B cell (primary cell): ENCODE measurements at regions not wholly inside any gene's neighbourhood (a gene's known extent, or its start where the extent isn't known, plus 50 kb on each side); places are given as distances from the start of the nearest gene placed in this dataset.
"Not testable (repeated sequence)": the region's sequence is repeated elsewhere in the genome, so short reads cannot be mapped to it uniquely, and the experiment has no call there.

Experiments used
- ATAC-seq: fragments of 200-7000 bp; cut with Tn5 transposase; one replicate; pipeline ENCODE4 v1.10.0; 2021; ENCODE audit warnings: low read depth, mild to moderate bottlenecking, moderate number of reproducible peaks, moderate library complexity
- CTCF ChIA-PET: fragments of 350-600 bp; sonication (Branson Sonifier 250); formaldehyde crosslinking; loops from one replicate; lab custom pipeline; 2021; ENCODE audit warnings: antibody characterized with exemption, inconsistent platforms; lab: Charles Lee
- POLR2A ChIA-PET: fragments of 350-600 bp; sonication (Branson Sonifier 250); formaldehyde crosslinking; loops from one replicate; lab custom pipeline; 2021; ENCODE audit warnings: antibody characterized with exemption; lab: Charles Lee
- DNase-seq: peaks from one replicate; pipeline ENCODE4 v3.0.0; 2013
- H2AFZ ChIP-seq: 2 replicates; pipeline ENCODE4 v1.6.1; 2012; ENCODE audit warnings: mild to moderate bottlenecking, low read depth, low read length; ENCODE audit not compliant: insufficient read depth, poor library complexity, severe bottlenecking
- H3K27ac ChIP-seq, 2 donors: 1 replicate in 1 of 2; 2 replicates in 1 of 2; pipeline ENCODE4 v1.5.1; 2012 to 2013; ENCODE audit warnings: low read length in 2 of 2, mild to moderate bottlenecking in 2 of 2, moderate library complexity in 1 of 2
- H3K27me3 ChIP-seq, 4 experiments: fragments of 200-600 bp in 1 of 4; sonication (generic) in 1 of 4; replicated peaks in 1 of 4; 1 replicate in 2 of 4; 2 replicates in 2 of 4; pipeline versions ENCODE4 v1.6.1 to v1.7.0; 2013 to 2016; ENCODE audit warnings: low read length in 3 of 4, mild to moderate bottlenecking in 2 of 4, mixed read lengths in 1 of 4, moderate library complexity in 1 of 4; ENCODE audit not compliant: insufficient read depth in 4 of 4, control insufficient read depth in 3 of 4; ENCODE audit errors: control extremely low read depth in 1 of 4
- H3K36me3 ChIP-seq, 2 experiments: replicated peaks in 1 of 2; 1 replicate in 1 of 2; 2 replicates in 1 of 2; pipeline versions ENCODE4 v1.6.1 to v1.7.1; 2013; ENCODE audit warnings: low read length in 1 of 2; ENCODE audit not compliant: insufficient read depth in 2 of 2, control insufficient read depth in 1 of 2; ENCODE audit errors: control extremely low read depth in 1 of 2, extremely low read depth in 1 of 2
- H3K4me1 ChIP-seq, 2 donors: fragments of 200-600 bp in 1 of 2; sonication (generic) in 1 of 2; 1 replicate in 1 of 2; 2 replicates in 1 of 2; pipeline versions ENCODE4 v1.5.1 to v1.6.1; 2013 to 2017; ENCODE audit warnings: low read length in 2 of 2; ENCODE audit not compliant: control insufficient read depth in 2 of 2, insufficient read depth in 2 of 2
- H3K4me2 ChIP-seq: replicated peaks from 2 replicates; pipeline ENCODE3; 2012; ENCODE audit warnings: mild to moderate bottlenecking, low read depth, low read length; ENCODE audit not compliant: poor library complexity, severe bottlenecking
- H3K4me3 ChIP-seq, 5 experiments: fragments of 200-600 bp in 1 of 5; sonication (generic) in 1 of 5; 1 replicate in 3 of 5; 2 replicates in 2 of 5; pipeline versions ENCODE4 v1.5.1 to v1.7.0; 2011 to 2016; ENCODE audit warnings: low read length in 4 of 5, mild to moderate bottlenecking in 4 of 5, low read depth in 2 of 5, control low read depth in 1 of 5, moderate library complexity in 1 of 5; ENCODE audit not compliant: insufficient read depth in 1 of 5; ENCODE audit errors: control extremely low read depth in 1 of 5, extremely low read depth in 1 of 5
- H3K79me2 ChIP-seq: fragments of 200-600 bp; sonication (generic); one replicate; pipeline ENCODE4 v1.6.0; 2016; ENCODE audit warnings: low read length; ENCODE audit not compliant: control insufficient read depth, insufficient read depth
- H3K9ac ChIP-seq: fragments of 200-600 bp; sonication (generic); 2 replicates; pipeline ENCODE4 v1.6.1; 2017; ENCODE audit warnings: mild to moderate bottlenecking, low read length, moderate library complexity
- H3K9me3 ChIP-seq, 3 donors: one replicate each; pipeline versions ENCODE4 v1.6.1 to v1.7.1; 2013; ENCODE audit warnings: low read length in 2 of 3; ENCODE audit not compliant: control insufficient read depth in 2 of 3, insufficient read depth in 1 of 3; ENCODE audit errors: control extremely low read depth in 1 of 3
- H4K20me1 ChIP-seq: 2 replicates; pipeline ENCODE4 v1.6.0; 2012; ENCODE audit warnings: mild to moderate bottlenecking, low read length; ENCODE audit not compliant: insufficient read depth, control insufficient read depth, poor library complexity, severe bottlenecking
- H3K27ac Mint-ChIP-seq: one replicate; pipeline ENCODE4 v1.8.0; 2021; ENCODE audit warnings: mixed read lengths
- H3K27me3 Mint-ChIP-seq: one replicate; pipeline ENCODE4 v1.8.0; 2021; ENCODE audit warnings: mixed read lengths
- H3K4me1 Mint-ChIP-seq: one replicate; pipeline ENCODE4 v1.8.0; 2021; ENCODE audit warnings: mixed read lengths
- H3K4me3 Mint-ChIP-seq: one replicate; pipeline ENCODE4 v1.8.0; 2021; ENCODE audit warnings: mixed read lengths
- H3K9me3 Mint-ChIP-seq: one replicate; pipeline ENCODE4 v1.8.0; 2022; ENCODE audit warnings: mixed read lengths; ENCODE audit not compliant: insufficient read depth
- EZH2 ChIP-seq: IDR thresholded peaks from 2 replicates; pipeline ENCODE4 v1.6.1; 2012; ENCODE audit warnings: borderline replicate concordance, low read depth, mild to moderate bottlenecking, moderate library complexity, low read length; ENCODE audit not compliant: insufficient read depth, poor library complexity, severe bottlenecking
- WGBS: methylation state at CpG from one replicate; pipeline ENCODE4 v1.1.5; 2013; ENCODE audit warnings: missing lambda C conversion rate; ENCODE audit not compliant: insufficient coverage; 5-methylcytosine and 5-hydroxymethylcytosine counted together
- intact Hi-C: fragments of 100-400 bp; cut with micrococcal nuclease; formaldehyde crosslinking; loops from one replicate; pipeline ENCODE4 v1.10.0; 2022
- TF ChIP-seq, protein P1 (sequence below): fragments of 200-600 bp; IDR thresholded peaks from one replicate; pipeline ENCODE4 v1.8.0; 2022; ENCODE audit warnings: antibody characterized with exemption, mild to moderate bottlenecking

DNA sequence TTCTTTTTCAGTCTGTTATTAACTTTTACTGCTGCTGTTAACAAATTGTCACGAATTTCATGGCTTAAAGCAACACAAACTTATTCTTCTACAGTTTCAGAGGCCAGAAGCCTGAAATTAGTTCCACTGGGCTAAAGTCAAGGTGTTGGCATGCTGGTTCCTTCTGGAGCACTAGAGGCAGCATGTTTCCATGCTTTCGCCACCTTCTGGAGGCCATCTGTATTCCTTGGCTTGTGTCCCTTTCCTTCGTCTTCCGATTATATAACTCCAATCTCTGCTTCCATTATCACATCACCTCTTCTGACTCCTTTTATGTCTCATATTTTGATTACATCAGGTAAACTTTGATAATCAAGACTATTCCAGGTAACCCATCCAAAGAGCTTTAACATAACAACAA is 1742.1 kb downstream of the BRINP3 start:
- H4K20me1 ChIP-seq: no peaks in the 10 kb centered on the region
- TF ChIP-seq EZH2: no peak
- TF ChIP-seq, protein P1, sequence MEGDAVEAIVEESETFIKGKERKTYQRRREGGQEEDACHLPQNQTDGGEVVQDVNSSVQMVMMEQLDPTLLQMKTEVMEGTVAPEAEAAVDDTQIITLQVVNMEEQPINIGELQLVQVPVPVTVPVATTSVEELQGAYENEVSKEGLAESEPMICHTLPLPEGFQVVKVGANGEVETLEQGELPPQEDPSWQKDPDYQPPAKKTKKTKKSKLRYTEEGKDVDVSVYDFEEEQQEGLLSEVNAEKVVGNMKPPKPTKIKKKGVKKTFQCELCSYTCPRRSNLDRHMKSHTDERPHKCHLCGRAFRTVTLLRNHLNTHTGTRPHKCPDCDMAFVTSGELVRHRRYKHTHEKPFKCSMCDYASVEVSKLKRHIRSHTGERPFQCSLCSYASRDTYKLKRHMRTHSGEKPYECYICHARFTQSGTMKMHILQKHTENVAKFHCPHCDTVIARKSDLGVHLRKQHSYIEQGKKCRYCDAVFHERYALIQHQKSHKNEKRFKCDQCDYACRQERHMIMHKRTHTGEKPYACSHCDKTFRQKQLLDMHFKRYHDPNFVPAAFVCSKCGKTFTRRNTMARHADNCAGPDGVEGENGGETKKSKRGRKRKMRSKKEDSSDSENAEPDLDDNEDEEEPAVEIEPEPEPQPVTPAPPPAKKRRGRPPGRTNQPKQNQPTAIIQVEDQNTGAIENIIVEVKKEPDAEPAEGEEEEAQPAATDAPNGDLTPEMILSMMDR: no peak
- ChIA-PET CTCF (no interaction called here), POLR2A (no interaction called here)
- intact Hi-C loops: no loop called here
- Mint-ChIP-seq H3K27ac (no peak overlapping the region), H3K27me3 (no peaks in the 10 kb centered on the region), H3K4me3 (no peak overlapping the region), H3K9me3 (peaks cover 8% of the 10 kb centered on the region), H3K4me1 (no peaks in the 10 kb centered on the region)
- H3K9ac ChIP-seq: no peak overlapping the region
- DNase-seq (no peak), ATAC-seq (no peak)
- no peaks in the 10 kb centered on the region for H3K27me3 ChIP-seq
- H3K36me3 ChIP-seq: no peaks in the 10 kb centered on the region
- H3K4me3 ChIP-seq: no peak overlapping the region
- H3K27ac ChIP-seq: no peak overlapping the region
- no peak overlapping the region for H3K4me2 ChIP-seq
- WGBS: 76% methylated on average over 3 of the region's 4 CpGs
- no peaks in the 10 kb centered on the region for H3K4me1 ChIP-seq
- H3K9me3 ChIP-seq: peaks cover 0 to 2% (median 0%) of the 10 kb centered on the region in 3 donors
- no peak overlapping the region for H2AFZ ChIP-seq
- H3K79me2 ChIP-seq: no peaks in the 10 kb centered on the region

DNA sequence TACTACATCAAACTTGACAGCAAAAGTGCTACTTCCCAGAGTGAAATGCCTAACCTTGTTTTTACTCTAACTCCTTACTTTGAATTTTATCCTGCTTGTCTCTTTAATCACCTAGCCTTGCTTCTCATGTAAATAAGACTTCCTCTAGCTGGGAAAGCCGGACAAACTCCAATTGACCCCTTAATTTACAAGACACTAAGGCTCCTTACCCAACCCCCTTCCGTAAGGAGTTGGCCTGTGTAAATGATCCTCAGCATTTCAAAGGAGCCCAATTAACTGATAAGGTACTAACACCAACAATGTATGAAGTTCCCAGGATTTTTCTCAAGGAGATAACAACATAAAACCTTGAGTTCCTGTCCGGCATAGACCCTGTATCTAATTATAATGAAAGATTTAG is 1728.4 kb downstream of the BRINP3 start:
- H3K4me3 ChIP-seq, H3K4me1 Mint-ChIP-seq, POLR2A ChIA-PET, CTCF ChIA-PET, intact Hi-C loops, H3K9me3 ChIP-seq, H3K27ac Mint-ChIP-seq, H3K27me3 Mint-ChIP-seq, H3K9ac ChIP-seq, DNase-seq, H4K20me1 ChIP-seq, H3K27me3 ChIP-seq, H3K4me3 Mint-ChIP-seq, ATAC-seq, H3K27ac ChIP-seq, H3K4me1 ChIP-seq, H3K9me3 Mint-ChIP-seq, H2AFZ ChIP-seq, H3K4me2 ChIP-seq, H3K79me2 ChIP-seq, H3K36me3 ChIP-seq: not testable (repeated sequence)
- 63% methylated on average over 1 of the region's 3 CpGs for WGBS

DNA sequence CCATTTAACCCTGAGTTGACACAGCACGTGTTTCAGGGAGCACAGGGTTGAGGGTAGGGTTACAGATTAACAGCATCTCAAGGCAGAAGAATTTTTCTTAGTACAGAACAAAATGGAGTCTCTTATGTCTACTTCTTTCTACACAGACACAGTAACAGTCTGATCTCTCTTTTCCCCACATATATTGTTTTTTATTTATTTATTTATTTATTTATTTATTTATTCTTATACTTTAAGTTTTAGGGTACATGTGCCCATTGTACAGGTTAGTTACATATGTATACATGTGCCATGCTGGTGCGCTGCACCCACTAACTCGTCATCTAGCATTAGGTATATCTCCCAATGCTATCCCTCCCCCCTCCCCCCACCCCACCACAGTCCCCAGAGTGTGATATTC is 1725.6 kb downstream of the BRINP3 start:
- H3K27ac Mint-ChIP-seq, H3K9me3 ChIP-seq, H3K9me3 Mint-ChIP-seq, DNase-seq, H3K4me1 Mint-ChIP-seq, H4K20me1 ChIP-seq, ATAC-seq, H3K36me3 ChIP-seq, H3K4me3 ChIP-seq, H3K4me2 ChIP-seq, H3K27me3 ChIP-seq, H3K4me3 Mint-ChIP-seq, H3K27ac ChIP-seq, H3K4me1 ChIP-seq, CTCF ChIA-PET, POLR2A ChIA-PET, H2AFZ ChIP-seq, intact Hi-C loops, H3K27me3 Mint-ChIP-seq, H3K9ac ChIP-seq, H3K79me2 ChIP-seq: not testable (repeated sequence)
- no CpG with 5 or more reads among the region's 3 CpGs for WGBS
